ENCODE measurements at regions not wholly inside any gene's neighbourhood (a gene's known extent, or its start where the extent isn't known, plus 50 kb on each side); places are given as distances from the start of the nearest gene placed in this dataset.

GRCh38 chr1:34361121-34361520 is 184.4 kb downstream of the C1orf94 start:
- Histone ChIP-seq H3K27me3 (peaks cover 17% of the 10 kb centered on the region), H3K27ac (no peak overlapping the region), H3K36me3 (no peaks in the 10 kb centered on the region), H3K9me3 (no peaks in the 10 kb centered on the region), H3K4me1 (no peaks in the 10 kb centered on the region), H3K4me3 (no peak overlapping the region)
- no peak for TF ChIP-seq EP300 (IDR thresholded peaks at IDR 0.05)
- TF ChIP-seq POLR2AphosphoS5 (IDR thresholded peaks at IDR 0.05): no peak
- no peak for TF ChIP-seq CTCF (IDR thresholded peaks at IDR 0.05)
- TF ChIP-seq POLR2A (IDR thresholded peaks at IDR 0.05): no peak
- WGBS: 34% methylated on average over 3 of the region's 3 CpGs
- no peak for DNase-seq (ENCODE audit: low spot score in 2 of 2)

GRCh38 chr1:34361781-34362357 is 185.2 kb downstream of the C1orf94 start:
- no peak for DNase-seq (ENCODE audit: low spot score in 2 of 2)
- TF ChIP-seq POLR2AphosphoS5 (IDR thresholded peaks at IDR 0.05) (no peak), CTCF (IDR thresholded peaks at IDR 0.05) (no peak), POLR2A (IDR thresholded peaks at IDR 0.05) (no peak), EP300 (IDR thresholded peaks at IDR 0.05) (no peak)
- Histone ChIP-seq H3K4me3 (no peak overlapping the region), H3K4me1 (no peaks in the 10 kb centered on the region), H3K9me3 (no peaks in the 10 kb centered on the region), H3K27ac (no peak overlapping the region), H3K27me3 (peaks cover 22% of the 10 kb centered on the region), H3K36me3 (no peaks in the 10 kb centered on the region)
- 50% methylated on average over 2 of the region's 2 CpGs for WGBS

GRCh38 chr1:34362949-34363348 is 186.2 kb downstream of the C1orf94 start:
- Histone ChIP-seq H3K27ac (no peak overlapping the region), H3K4me1 (no peaks in the 10 kb centered on the region), H3K36me3 (no peaks in the 10 kb centered on the region), H3K9me3 (no peaks in the 10 kb centered on the region), H3K27me3 (peaks cover 25% of the 10 kb centered on the region), H3K4me3 (no peak overlapping the region)
- TF ChIP-seq POLR2AphosphoS5 (IDR thresholded peaks at IDR 0.05) (no peak), POLR2A (IDR thresholded peaks at IDR 0.05) (no peak), EP300 (IDR thresholded peaks at IDR 0.05) (no peak), CTCF (IDR thresholded peaks at IDR 0.05) (no peak)
- DNase-seq (ENCODE audit: low spot score in 2 of 2): no peak
- WGBS: 81% methylated on average over 3 of the region's 4 CpGs

GRCh38 chr1:34363447-34363846 is 186.7 kb downstream of the C1orf94 start:
- no peak for DNase-seq (ENCODE audit: low spot score in 2 of 2)
- Histone ChIP-seq H3K4me3 (no peak overlapping the region), H3K36me3 (no peaks in the 10 kb centered on the region), H3K9me3 (no peaks in the 10 kb centered on the region), H3K27ac (no peak overlapping the region), H3K4me1 (no peaks in the 10 kb centered on the region), H3K27me3 (peaks cover 25% of the 10 kb centered on the region)
- TF ChIP-seq CTCF (IDR thresholded peaks at IDR 0.05) (no peak), POLR2AphosphoS5 (IDR thresholded peaks at IDR 0.05) (no peak), POLR2A (IDR thresholded peaks at IDR 0.05) (no peak), EP300 (IDR thresholded peaks at IDR 0.05) (no peak)

GRCh38 chr1:34363915-34364314 is 187.2 kb downstream of the C1orf94 start:
- DNase-seq (ENCODE audit: low spot score in 2 of 2): no peak
- Histone ChIP-seq H3K9me3 (no peaks in the 10 kb centered on the region), H3K4me3 (no peak overlapping the region), H3K27ac (no peak overlapping the region), H3K36me3 (no peaks in the 10 kb centered on the region), H3K4me1 (no peaks in the 10 kb centered on the region), H3K27me3 (peaks cover 25% of the 10 kb centered on the region)
- 51% methylated on average over 4 of the region's 4 CpGs for WGBS
- TF ChIP-seq POLR2A (IDR thresholded peaks at IDR 0.05): no peak

- Histone ChIP-seq H3K36me3 (no peaks in the 10 kb centered on the region), H3K4me3 (no peak overlapping the region), H3K27me3 (peaks cover 25% of the 10 kb centered on the region), H3K9me3 (no peaks in the 10 kb centered on the region), H3K27ac (no peak overlapping the region), H3K4me1 (no peaks in the 10 kb centered on the region)
- 95% methylated on average over 4 of the region's 4 CpGs for WGBS
- no peak for DNase-seq (ENCODE audit: low spot score in 2 of 2)
- TF ChIP-seq POLR2A (IDR thresholded peaks at IDR 0.05): no peak
- TF ChIP-seq CTCF (IDR thresholded peaks at IDR 0.05): no peak
- TF ChIP-seq EP300 (IDR thresholded peaks at IDR 0.05): no peak
- no peak for TF ChIP-seq POLR2AphosphoS5 (IDR thresholded peaks at IDR 0.05)
Measured at GRCh38 chr1:34364376-34364775, 187.7 kb downstream of the C1orf94 start.
